Calu3 (cell line): ENCODE measurements at regions not wholly inside any gene's neighbourhood (a gene's known extent, or its start where the extent isn't known, plus 50 kb on each side); places are given as distances from the start of the nearest gene placed in this dataset.
"Not testable (repeated sequence)": the region's sequence is repeated elsewhere in the genome, so short reads cannot be mapped to it uniquely, and the experiment has no call there.

Experiments
- BruUV-seq: library from RNA; stranded (reverse); fragments of 400-500 nt; replicated peaks from 2 replicates; lab custom pipeline; 2021; lab: Mats Ljungman, UMichigan
- CTCF ChIA-PET: fragments of 300-600 bp; sonication (Branson Sonifier 250); formaldehyde crosslinking; loops from one replicate; lab custom pipeline; 2022; ENCODE audit warnings: antibody characterized with exemption; lab: Charles Lee
- DNase-seq: peaks from one replicate; pipeline ENCODE4 v3.0.0; 2022
- H3K27ac Mint-ChIP-seq: one replicate; pipeline ENCODE4 v1.8.0; 2022; ENCODE audit warnings: mixed read lengths; ENCODE audit not compliant: unreplicated experiment
- H3K27me3 Mint-ChIP-seq: one replicate; pipeline ENCODE4 v1.8.0; 2022; ENCODE audit warnings: mixed read lengths; ENCODE audit not compliant: unreplicated experiment
- H3K36me3 Mint-ChIP-seq: one replicate; pipeline ENCODE4 v1.8.0; 2022; ENCODE audit warnings: mild to moderate bottlenecking, moderate library complexity, mixed read lengths; ENCODE audit not compliant: insufficient read depth, unreplicated experiment
- H3K4me1 Mint-ChIP-seq: one replicate; pipeline ENCODE4 v1.8.0; 2022; ENCODE audit warnings: mild to moderate bottlenecking, low read depth, mixed read lengths; ENCODE audit not compliant: unreplicated experiment
- H3K4me3 Mint-ChIP-seq: one replicate; pipeline ENCODE4 v1.8.0; 2022; ENCODE audit warnings: mild to moderate bottlenecking, low read depth, moderate library complexity, mixed read lengths; ENCODE audit not compliant: unreplicated experiment
- H3K9me3 Mint-ChIP-seq: one replicate; pipeline ENCODE4 v1.8.0; 2022; ENCODE audit warnings: low read depth, mixed read lengths; ENCODE audit not compliant: unreplicated experiment
- intact Hi-C: fragments of 100-400 bp; cut with micrococcal nuclease; formaldehyde crosslinking; loops from one replicate; pipeline ENCODE4 v1.10.0; 2022; ENCODE audit not compliant: unreplicated experiment
- TF ChIP-seq, protein P1 (sequence below): fragments of 200-600 bp; IDR thresholded peaks from one replicate; pipeline ENCODE4 v1.8.0; 2022; ENCODE audit warnings: antibody characterized with exemption; ENCODE audit not compliant: unreplicated experiment

GRCh38 chr12:91718326-91718725 is 427.3 kb downstream of the BTG1 start:
- no peak for DNase-seq

DNA sequence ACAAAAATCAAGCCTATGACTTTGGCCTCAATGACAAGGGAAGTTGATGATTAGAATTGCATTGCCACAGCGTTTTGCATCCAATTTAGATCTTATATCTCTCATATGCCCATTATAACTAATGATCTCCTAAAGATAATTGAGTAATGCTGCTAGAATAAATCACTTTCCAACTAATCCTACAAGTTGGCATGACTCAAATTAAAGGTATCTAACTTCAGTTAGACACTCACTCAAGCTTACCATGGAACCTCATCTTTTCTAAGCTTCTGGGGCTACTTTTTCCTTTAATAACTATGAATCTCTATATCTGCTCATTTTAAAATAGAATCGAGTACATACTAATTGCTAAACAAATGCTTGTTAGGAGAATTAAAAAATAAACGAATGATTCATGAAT is 427.8 kb downstream of the BTG1 start:
- no peak for DNase-seq
- Mint-ChIP-seq H3K36me3 (no peaks in the 10 kb centered on the region), H3K27me3 (no peaks in the 10 kb centered on the region), H3K9me3 (no peaks in the 10 kb centered on the region), H3K4me3 (no peak overlapping the region), H3K4me1 (no peaks in the 10 kb centered on the region), H3K27ac (no peak overlapping the region)
- TF ChIP-seq, protein P1, sequence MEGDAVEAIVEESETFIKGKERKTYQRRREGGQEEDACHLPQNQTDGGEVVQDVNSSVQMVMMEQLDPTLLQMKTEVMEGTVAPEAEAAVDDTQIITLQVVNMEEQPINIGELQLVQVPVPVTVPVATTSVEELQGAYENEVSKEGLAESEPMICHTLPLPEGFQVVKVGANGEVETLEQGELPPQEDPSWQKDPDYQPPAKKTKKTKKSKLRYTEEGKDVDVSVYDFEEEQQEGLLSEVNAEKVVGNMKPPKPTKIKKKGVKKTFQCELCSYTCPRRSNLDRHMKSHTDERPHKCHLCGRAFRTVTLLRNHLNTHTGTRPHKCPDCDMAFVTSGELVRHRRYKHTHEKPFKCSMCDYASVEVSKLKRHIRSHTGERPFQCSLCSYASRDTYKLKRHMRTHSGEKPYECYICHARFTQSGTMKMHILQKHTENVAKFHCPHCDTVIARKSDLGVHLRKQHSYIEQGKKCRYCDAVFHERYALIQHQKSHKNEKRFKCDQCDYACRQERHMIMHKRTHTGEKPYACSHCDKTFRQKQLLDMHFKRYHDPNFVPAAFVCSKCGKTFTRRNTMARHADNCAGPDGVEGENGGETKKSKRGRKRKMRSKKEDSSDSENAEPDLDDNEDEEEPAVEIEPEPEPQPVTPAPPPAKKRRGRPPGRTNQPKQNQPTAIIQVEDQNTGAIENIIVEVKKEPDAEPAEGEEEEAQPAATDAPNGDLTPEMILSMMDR: no peak
- no TSS peak for BruUV-seq
- CTCF ChIA-PET: interaction anchor here (0.9 kb wide), 1 partner anchor 10 kb away, joined by 3 read pairs; no protein-coding TSS in a partner anchor
- intact Hi-C loops: no loop called here

More at GRCh38 chr12:91718326-91718725, 427.3 kb downstream of the BTG1 start:
- no TSS peak for BruUV-seq
- intact Hi-C loops: no loop called here
- no peak overlapping the region for H3K27ac Mint-ChIP-seq
- no peaks in the 10 kb centered on the region for H3K9me3 Mint-ChIP-seq
- no peaks in the 10 kb centered on the region for H3K4me1 Mint-ChIP-seq
- H3K4me3 Mint-ChIP-seq: no peak overlapping the region
- TF ChIP-seq, protein P1: no peak
- CTCF ChIA-PET: no interaction called here
- H3K27me3 Mint-ChIP-seq: no peaks in the 10 kb centered on the region
- no peaks in the 10 kb centered on the region for H3K36me3 Mint-ChIP-seq

DNA sequence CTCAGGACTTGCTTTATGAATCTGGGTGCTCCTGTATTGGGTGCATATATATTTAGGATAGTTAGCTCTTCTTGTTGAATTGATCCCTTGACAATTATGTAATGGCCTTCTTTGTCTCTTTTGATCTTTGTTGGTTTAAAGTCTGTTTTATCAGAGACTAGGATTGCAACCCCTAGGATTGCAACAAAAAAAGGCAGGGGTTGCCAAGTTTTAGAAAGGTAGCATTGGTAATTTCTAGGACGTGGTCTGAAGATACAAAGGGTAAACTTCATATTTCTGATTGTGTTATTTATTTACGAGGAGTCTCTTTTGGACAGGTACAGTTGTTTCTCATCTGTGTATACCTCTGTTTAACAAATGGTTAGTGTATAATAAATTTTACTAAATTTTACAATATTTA is 433.7 kb downstream of the BTG1 start:
- intact Hi-C loops, H3K27me3 Mint-ChIP-seq, H3K9me3 Mint-ChIP-seq, DNase-seq, BruUV-seq, CTCF ChIA-PET, H3K36me3 Mint-ChIP-seq, H3K4me3 Mint-ChIP-seq, H3K4me1 Mint-ChIP-seq, H3K27ac Mint-ChIP-seq: not testable (repeated sequence)

DNA sequence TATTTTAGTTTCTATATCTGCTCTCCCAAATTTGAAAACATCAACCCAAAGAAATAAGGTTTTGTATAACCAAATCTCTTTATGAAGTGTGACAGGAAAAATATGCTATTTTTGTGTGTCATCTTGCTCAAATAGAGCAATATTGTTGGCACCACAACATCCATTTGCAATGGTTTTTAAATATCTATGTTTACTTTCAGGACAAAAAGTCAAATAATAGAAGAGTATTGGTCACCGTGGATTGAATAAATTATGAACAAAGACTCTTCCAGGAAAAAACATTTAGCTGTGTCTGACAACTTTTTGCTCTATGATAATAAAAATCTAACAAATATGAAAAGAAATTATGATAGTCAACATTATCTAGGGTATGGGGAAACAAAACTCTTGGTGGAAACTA is 439.2 kb downstream of the BTG1 start:
- Mint-ChIP-seq H3K9me3 (no peaks in the 10 kb centered on the region), H3K36me3 (no peaks in the 10 kb centered on the region), H3K4me3 (no peak overlapping the region), H3K4me1 (no peaks in the 10 kb centered on the region), H3K27me3 (no peaks in the 10 kb centered on the region), H3K27ac (no peak overlapping the region)
- BruUV-seq: no TSS peak
- TF ChIP-seq, protein P1: no peak
- DNase-seq: no peak
- CTCF ChIA-PET: no interaction called here
- intact Hi-C loops: no loop called here

- intact Hi-C loops: no loop called here
- CTCF ChIA-PET: no interaction called here
- Mint-ChIP-seq H3K36me3 (no peaks in the 10 kb centered on the region), H3K4me1 (no peaks in the 10 kb centered on the region), H3K4me3 (no peak overlapping the region), H3K27me3 (no peaks in the 10 kb centered on the region), H3K9me3 (no peaks in the 10 kb centered on the region), H3K27ac (no peak overlapping the region)
- TF ChIP-seq, protein P1: no peak
- no peak for DNase-seq
- BruUV-seq: no TSS peak
Observed at GRCh38 chr12:91704446-91704845, 441.2 kb downstream of the BTG1 start.
